Tibial nerve (tissue), 4 donors: ENCODE measurements at regions not wholly inside any gene's neighbourhood (a gene's known extent, or its start where the extent isn't known, plus 50 kb on each side); places are given as distances from the start of the nearest gene placed in this dataset.

Source experiments
- DNase-seq, 2 donors: peaks; one replicate each; pipeline ENCODE4 v3.0.0-alpha.2; 2019; ENCODE audit warnings: low spot score in 2 of 2
- H3K27ac ChIP-seq, 4 donors: fragments of 200-600 bp; sonication (generic) in 3 of 4; one replicate each; pipeline ENCODE4 v1.5.1; 2017 to 2019; ENCODE audit warnings: mild to moderate bottlenecking in 1 of 4
- H3K27me3 ChIP-seq, 2 donors: fragments of 200-600 bp; sonication (generic) in 1 of 2; one replicate each; pipeline versions ENCODE4 v1.5.1 to v1.6.0; 2017 to 2019
- H3K36me3 ChIP-seq, 3 donors: fragments of 200-600 bp; sonication (generic); one replicate each; pipeline ENCODE4 v1.5.1; 2018 to 2019
- H3K4me1 ChIP-seq, 4 donors: fragments of 200-600 bp; sonication (generic) in 3 of 4; one replicate each; pipeline ENCODE4 v1.5.1; 2017 to 2019
- H3K4me3 ChIP-seq, 4 donors: fragments of 200-600 bp; sonication (generic) in 3 of 4; one replicate each; pipeline ENCODE4 v1.5.1; 2017 to 2019; ENCODE audit warnings: mild to moderate bottlenecking in 1 of 4, moderate library complexity in 1 of 4
- H3K9me3 ChIP-seq, 4 donors: fragments of 200-600 bp; sonication (generic) in 3 of 4; one replicate each; pipeline ENCODE4 v1.5.1; 2017 to 2019
- CTCF ChIP-seq, 5 experiments: fragments of 200-600 bp in 3 of 5; fragments of 450-650 bp in 2 of 5; sonication (generic) in 3 of 5; IDR thresholded peaks; one replicate each; pipeline ENCODE4 v1.5.1; 2016 to 2019; ENCODE audit warnings: antibody characterized with exemption in 5 of 5, mild to moderate bottlenecking in 3 of 5, moderate library complexity in 2 of 5
- EP300 ChIP-seq, 2 donors: sonication (generic); formaldehyde crosslinking; IDR thresholded peaks; one replicate each; pipeline ENCODE4 v1.6.1; 2017; ENCODE audit warnings: antibody characterized with exemption in 2 of 2, mild to moderate bottlenecking in 1 of 2
- POLR2A ChIP-seq, 2 donors: fragments of 450-650 bp; IDR thresholded peaks; one replicate each; pipeline ENCODE4 v1.6.1; 2017; ENCODE audit warnings: antibody characterized with exemption in 2 of 2, mild to moderate bottlenecking in 2 of 2, moderate library complexity in 2 of 2
- WGBS, 2 donors: methylation state at CpG; one replicate each; pipeline ENCODE4 v1.1.5; 2018; 5-methylcytosine and 5-hydroxymethylcytosine counted together

GRCh38 chr2:117190856-117191559 lies 623.5 kb upstream of the DDX18 start:
- no peak for TF ChIP-seq CTCF (IDR thresholded peaks at IDR 0.05)
- no peak for DNase-seq
- Histone ChIP-seq H3K27me3 (no peaks in the 10 kb centered on the region), H3K36me3 (no peaks in the 10 kb centered on the region), H3K4me1 (no peaks in the 10 kb centered on the region), H3K9me3 (no peaks in the 10 kb centered on the region), H3K4me3 (no peak overlapping the region), H3K27ac (no peak overlapping the region)
- 70 to 73% methylated on average over 6 of the region's 6 CpGs for WGBS, 2 donors

DNA sequence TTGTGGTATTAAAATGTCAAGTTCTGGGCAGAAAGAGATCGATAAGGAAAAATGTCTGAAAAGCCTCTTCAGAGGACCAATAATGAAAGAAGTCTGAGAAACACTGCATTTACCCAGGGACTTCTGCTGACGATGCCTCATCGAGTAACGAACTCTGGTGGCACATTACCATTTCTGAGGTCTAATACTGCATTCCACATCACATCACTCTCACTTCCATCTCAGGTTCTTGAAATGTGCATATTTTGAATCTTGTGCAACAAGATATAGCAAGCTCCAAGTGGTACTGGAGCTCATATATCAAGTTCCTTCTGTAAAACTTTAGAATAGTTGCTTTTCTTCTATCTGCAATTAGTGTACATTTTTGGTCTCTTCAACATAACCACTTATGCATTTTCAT lies 619.1 kb upstream of the DDX18 start:
- H3K9me3 ChIP-seq, result no peaks in the 10 kb centered on the region
- no peaks in the 10 kb centered on the region for H3K36me3 ChIP-seq
- H3K27ac ChIP-seq, result no peak overlapping the region
- no peak for DNase-seq
- no peaks in the 10 kb centered on the region for H3K27me3 ChIP-seq
- H3K4me3 ChIP-seq, result no peak overlapping the region
- WGBS, 2 donors, result 85 to 87% methylated on average over 4 of the region's 4 CpGs
- no peaks in the 10 kb centered on the region for H3K4me1 ChIP-seq
- no peak for TF ChIP-seq CTCF (IDR thresholded peaks at IDR 0.05)

DNA sequence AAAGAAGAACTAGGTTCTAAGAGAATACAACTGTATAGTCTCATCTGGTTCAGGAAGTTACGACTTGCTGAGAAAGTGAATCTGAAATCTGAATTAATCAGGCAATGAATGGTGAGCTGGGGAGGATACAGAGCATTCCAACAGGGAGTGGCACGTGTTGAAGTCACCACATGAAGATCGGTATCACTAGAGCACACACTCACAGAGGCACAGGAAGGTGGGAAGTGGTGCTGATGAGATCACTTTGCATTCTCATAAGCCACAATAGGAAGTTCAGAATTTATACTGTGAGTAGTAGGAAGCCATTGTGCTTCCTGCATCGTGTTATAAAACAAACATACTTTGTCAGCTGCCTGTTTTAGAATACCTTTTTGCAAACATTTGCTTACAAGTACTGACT lies 615.0 kb upstream of the DDX18 start:
- no peaks in the 10 kb centered on the region for H3K36me3 ChIP-seq
- DNase-seq, result no peak
- H3K4me1 ChIP-seq, result no peaks in the 10 kb centered on the region
- H3K4me3 ChIP-seq, result no peak overlapping the region
- 62 to 68% methylated on average over 4 of the region's 4 CpGs for WGBS, 2 donors
- no peak overlapping the region for H3K27ac ChIP-seq
- H3K27me3 ChIP-seq, result no peaks in the 10 kb centered on the region
- no peaks in the 10 kb centered on the region for H3K9me3 ChIP-seq
- TF ChIP-seq POLR2A (IDR thresholded peaks at IDR 0.05) (no peak), EP300 (IDR thresholded peaks at IDR 0.05) (no peak), CTCF (IDR thresholded peaks at IDR 0.05) (no peak)

GRCh38 chr2:117212562-117212961 lies 601.9 kb upstream of the DDX18 start:
- WGBS, 2 donors, result 76 to 81% methylated on average over 2 of the region's 2 CpGs
- no peak for TF ChIP-seq EP300 (IDR thresholded peaks at IDR 0.05)
- no peak for DNase-seq
- Histone ChIP-seq H3K27me3 (no peaks in the 10 kb centered on the region), H3K4me3 (no peak overlapping the region), H3K9me3 (no peaks in the 10 kb centered on the region), H3K27ac (no peak overlapping the region), H3K4me1 (no peaks in the 10 kb centered on the region), H3K36me3 (no peaks in the 10 kb centered on the region)

DNA sequence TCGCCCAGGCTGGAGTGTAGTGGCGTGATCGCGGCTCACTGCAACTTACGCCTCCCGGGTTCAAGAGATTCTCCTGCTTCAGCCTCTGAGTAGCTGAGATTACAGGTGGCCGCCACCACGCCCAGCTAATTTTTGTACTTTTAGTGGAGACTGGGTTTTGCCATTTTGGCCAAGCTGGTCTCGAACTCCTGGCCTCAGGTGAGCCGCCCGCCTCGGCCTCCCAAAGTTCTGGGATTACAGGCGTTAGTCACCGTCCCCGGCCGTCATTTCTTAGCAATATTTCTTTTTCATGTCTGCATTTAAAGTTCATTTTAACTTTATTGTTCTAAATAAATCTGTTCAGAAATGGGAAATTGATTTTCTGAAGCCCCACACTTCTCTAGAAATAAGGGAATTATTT lies 597.3 kb upstream of the DDX18 start:
- H3K4me1 ChIP-seq, result no peaks in the 10 kb centered on the region

More for the DNA sequence above, 597.3 kb upstream of the DDX18 start:
- Histone ChIP-seq H3K9me3 (no peaks in the 10 kb centered on the region), H3K4me3 (no peak overlapping the region), H3K27ac (no peak overlapping the region), H3K27me3 (no peaks in the 10 kb centered on the region), H3K36me3 (no peaks in the 10 kb centered on the region)
- DNase-seq, result no peak
- 95 to 97% methylated on average over 16 of the region's 16 CpGs for WGBS, 2 donors
- TF ChIP-seq EP300 (IDR thresholded peaks at IDR 0.05) (no peak), CTCF (IDR thresholded peaks at IDR 0.05) (no peak), POLR2A (IDR thresholded peaks at IDR 0.05) (no peak)
